ENCODE measurements at regions not wholly inside any gene's neighbourhood (a gene's known extent, or its start where the extent isn't known, plus 50 kb on each side); places are given as distances from the start of the nearest gene placed in this dataset.

DNA sequence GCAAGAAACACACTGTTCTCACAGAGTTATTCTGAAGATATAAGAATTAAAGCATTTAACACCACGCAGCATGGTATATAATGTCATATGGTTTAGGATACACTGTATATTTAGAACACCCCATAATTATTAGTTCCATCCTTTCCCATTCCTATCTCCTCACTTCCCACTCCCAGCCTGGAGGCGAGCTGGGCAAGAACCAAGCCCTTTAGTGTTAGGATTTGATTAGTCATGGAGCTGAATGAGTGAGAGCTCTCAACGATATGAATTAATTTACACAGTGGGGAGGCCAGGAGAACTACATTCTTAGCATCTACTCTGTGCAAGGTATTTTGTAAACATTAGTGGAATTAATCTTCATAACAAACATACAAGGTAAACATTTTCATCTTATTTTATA, 934.3 kb downstream of the DIAPH3 start:
- no peak overlapping the region for H3K27ac ChIP-seq

GRCh38 chr13:59229861-59230260, 933.9 kb downstream of the DIAPH3 start:
- no peaks in the 10 kb centered on the region for H3K9me3 ChIP-seq (ENCODE audit: low read depth)
- H3K36me3 ChIP-seq, result no peaks in the 10 kb centered on the region
- no peak overlapping the region for H3K4me3 ChIP-seq
- H3K27ac ChIP-seq, result peak overlapping the region; percentile 2
- H3K4me1 ChIP-seq (ENCODE audit: low read depth), result peaks cover 8% of the 10 kb centered on the region
- H3K27me3 ChIP-seq, result no peaks in the 10 kb centered on the region
- no peak for TF ChIP-seq CTCF (IDR thresholded peaks at IDR 0.05; ENCODE audit: low read depth, low read length)
- DNase-seq (ENCODE audit: low read depth in 1 of 2, low spot score in 1 of 2), result no peak

More for the DNA sequence above, 934.3 kb downstream of the DIAPH3 start:
- TF ChIP-seq CTCF (IDR thresholded peaks at IDR 0.05; ENCODE audit: low read depth, low read length), result no peak
- Histone ChIP-seq H3K9me3 (ENCODE audit: low read depth) (no peaks in the 10 kb centered on the region), H3K27me3 (no peaks in the 10 kb centered on the region), H3K4me3 (no peak overlapping the region), H3K4me1 (ENCODE audit: low read depth) (peaks cover 8% of the 10 kb centered on the region), H3K36me3 (no peaks in the 10 kb centered on the region)
- no peak for DNase-seq (ENCODE audit: low read depth in 1 of 2, low spot score in 1 of 2)

DNA sequence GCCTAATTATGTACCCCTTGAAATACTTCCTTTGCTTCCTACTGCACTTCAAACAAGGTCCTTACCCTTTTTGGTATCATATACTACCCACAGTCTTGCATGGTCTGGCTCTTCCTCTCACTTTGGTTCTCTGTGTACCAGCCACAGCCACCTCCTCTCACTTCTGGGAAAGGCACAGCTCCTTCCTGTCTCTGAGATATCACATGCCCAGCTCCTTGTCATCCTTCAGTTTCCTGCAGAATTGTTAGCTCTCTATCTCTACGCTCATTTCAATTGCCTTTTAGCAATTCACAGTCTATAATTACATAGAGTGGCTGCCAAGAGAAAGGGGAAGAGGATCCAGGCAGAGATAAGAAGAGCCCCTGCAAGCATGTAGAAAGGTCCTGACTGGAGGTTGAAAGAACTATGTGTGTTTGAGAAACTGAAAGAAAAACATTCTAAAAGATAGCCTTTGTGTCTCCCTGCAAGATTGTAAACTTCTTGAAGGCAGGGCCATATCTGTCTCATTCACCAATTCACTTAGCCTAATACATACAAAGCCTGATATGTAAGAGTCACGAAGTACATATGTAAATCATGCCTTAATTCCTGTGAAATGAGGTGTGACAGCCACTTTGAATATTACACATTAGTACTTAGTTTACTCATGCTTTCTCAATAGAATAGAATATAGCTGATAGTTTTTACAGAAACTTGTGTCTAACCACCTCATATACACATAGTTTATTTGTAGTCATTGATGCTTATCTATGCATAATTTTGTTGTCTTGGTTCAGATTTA, 933.1 kb downstream of the DIAPH3 start:
- no peaks in the 10 kb centered on the region for H3K27me3 ChIP-seq
- H3K36me3 ChIP-seq, result no peaks in the 10 kb centered on the region
- no peak for TF ChIP-seq CTCF (IDR thresholded peaks at IDR 0.05; ENCODE audit: low read depth, low read length)
- H3K4me3 ChIP-seq, result no peak overlapping the region
- peak overlapping the region; percentile 2 for H3K27ac ChIP-seq
- H3K4me1 ChIP-seq (ENCODE audit: low read depth), result peaks cover 8% of the 10 kb centered on the region
- no peaks in the 10 kb centered on the region for H3K9me3 ChIP-seq (ENCODE audit: low read depth)
- no peak for DNase-seq (ENCODE audit: low read depth in 1 of 2, low spot score in 1 of 2)

DNA sequence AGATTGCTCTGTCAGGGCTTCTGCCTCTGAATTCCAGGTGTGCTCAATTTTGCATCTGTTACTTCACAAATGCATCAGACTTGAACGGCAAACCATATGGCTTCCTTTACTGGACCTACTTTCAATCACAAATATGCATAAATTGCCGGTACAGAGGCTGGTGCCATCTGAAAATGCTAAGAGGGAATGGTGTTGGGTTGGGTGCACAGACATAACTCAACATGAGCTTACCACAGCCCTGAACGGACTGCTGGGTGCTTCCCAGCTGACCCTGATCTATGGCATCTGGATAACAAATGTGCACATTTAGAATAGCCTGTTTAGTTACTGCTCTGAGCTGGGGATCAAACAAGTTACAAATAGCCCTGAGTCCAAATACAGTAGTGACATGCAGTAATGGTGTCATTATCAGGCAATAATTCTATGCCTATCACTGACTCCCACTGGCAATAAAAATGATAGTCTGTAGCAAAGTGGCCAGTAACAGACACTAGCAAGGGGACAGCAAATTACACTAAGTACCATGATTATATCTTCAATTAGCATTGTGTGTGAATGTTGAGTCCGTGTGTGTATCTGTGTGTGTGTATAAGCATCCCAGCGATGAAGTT, 927.3 kb downstream of the DIAPH3 start:
- H3K4me3 ChIP-seq, result no peak overlapping the region
- no peak overlapping the region for H3K27ac ChIP-seq
- no peak for TF ChIP-seq CTCF (IDR thresholded peaks at IDR 0.05; ENCODE audit: low read depth, low read length)
- no peak for DNase-seq (ENCODE audit: low read depth in 1 of 2, low spot score in 1 of 2)
- H3K27me3 ChIP-seq, result no peaks in the 10 kb centered on the region
- H3K4me1 ChIP-seq (ENCODE audit: low read depth), result no peaks in the 10 kb centered on the region
- no peaks in the 10 kb centered on the region for H3K36me3 ChIP-seq
- H3K9me3 ChIP-seq (ENCODE audit: low read depth), result no peaks in the 10 kb centered on the region

DNA sequence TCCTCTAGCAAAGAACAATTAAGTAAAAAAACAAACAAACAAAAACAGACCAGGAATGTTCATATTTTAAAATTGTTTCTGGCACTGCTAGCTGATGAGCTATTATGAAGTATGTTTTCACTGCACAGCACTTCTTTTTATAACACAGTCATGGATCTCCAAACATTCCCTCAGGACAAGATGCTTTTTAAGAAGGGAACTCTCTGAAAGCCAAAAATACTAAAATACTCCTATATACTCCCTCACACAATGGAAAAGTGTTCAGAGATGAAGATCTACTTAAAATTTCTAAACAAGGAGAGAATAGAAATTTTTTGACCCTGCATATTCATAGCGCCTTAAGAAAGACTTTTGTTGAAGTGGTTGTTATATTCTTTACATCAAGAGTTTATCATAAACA, 926.8 kb downstream of the DIAPH3 start:
- no peak for TF ChIP-seq CTCF (IDR thresholded peaks at IDR 0.05; ENCODE audit: low read depth, low read length)
- H3K4me1 ChIP-seq (ENCODE audit: low read depth), result no peaks in the 10 kb centered on the region
- H3K36me3 ChIP-seq, result no peaks in the 10 kb centered on the region
- H3K27me3 ChIP-seq, result no peaks in the 10 kb centered on the region
- DNase-seq (ENCODE audit: low read depth in 1 of 2, low spot score in 1 of 2), result no peak
- H3K9me3 ChIP-seq (ENCODE audit: low read depth), result no peaks in the 10 kb centered on the region
- no peak overlapping the region for H3K27ac ChIP-seq
- no peak overlapping the region for H3K4me3 ChIP-seq
